ENCODE measurements at regions not wholly inside any gene's neighbourhood (a gene's known extent, or its start where the extent isn't known, plus 50 kb on each side); places are given as distances from the start of the nearest gene placed in this dataset.

- DNase-seq (ENCODE audit: insufficient read length, low spot score) (no peak), FAIRE-seq (no peak)
- no peak for TF ChIP-seq CTCF (IDR thresholded peaks at IDR 0.05; ENCODE audit: insufficient read depth, missing control alignments)
Measured at GRCh38 chr13:76737526-76737925, 148.7 kb downstream of the KCTD12 start.

- FAIRE-seq, result no peak
- no peak for DNase-seq (ENCODE audit: insufficient read length, low spot score)
- no peak for TF ChIP-seq CTCF (IDR thresholded peaks at IDR 0.05; ENCODE audit: insufficient read depth, missing control alignments)
Measured at GRCh38 chr13:76735641-76736040, 150.6 kb downstream of the KCTD12 start.

GRCh38 chr13:76733671-76734070, 152.5 kb downstream of the KCTD12 start:
- DNase-seq (ENCODE audit: insufficient read length, low spot score), result no peak
- TF ChIP-seq CTCF (IDR thresholded peaks at IDR 0.05; ENCODE audit: insufficient read depth, missing control alignments), result no peak
- FAIRE-seq, result no peak

- TF ChIP-seq CTCF (IDR thresholded peaks at IDR 0.05; ENCODE audit: insufficient read depth, missing control alignments), result no peak
- DNase-seq (ENCODE audit: insufficient read length, low spot score), result no peak
- no peak for FAIRE-seq
Measured at GRCh38 chr13:76732367-76732766, 153.8 kb downstream of the KCTD12 start.

- TF ChIP-seq CTCF (IDR thresholded peaks at IDR 0.05; ENCODE audit: insufficient read depth, missing control alignments), result no peak
- DNase-seq (ENCODE audit: insufficient read length, low spot score), result no peak
- no peak for FAIRE-seq
Measured at GRCh38 chr13:76730220-76730619, 156.0 kb downstream of the KCTD12 start.

GRCh38 chr13:76729691-76730090, 156.5 kb downstream of the KCTD12 start:
- DNase-seq (ENCODE audit: insufficient read length, low spot score) (no peak), FAIRE-seq (no peak)
- no peak for TF ChIP-seq CTCF (IDR thresholded peaks at IDR 0.05; ENCODE audit: insufficient read depth, missing control alignments)

GRCh38 chr13:76725896-76726295, 160.3 kb downstream of the KCTD12 start:
- DNase-seq (ENCODE audit: insufficient read length, low spot score), result no peak
- no peak for TF ChIP-seq CTCF (IDR thresholded peaks at IDR 0.05; ENCODE audit: insufficient read depth, missing control alignments)

More at GRCh38 chr13:76725896-76726295, 160.3 kb downstream of the KCTD12 start:
- FAIRE-seq, result no peak
